SKM-1 (cell line): ENCODE measurements at regions not wholly inside any gene's neighbourhood (a gene's known extent, or its start where the extent isn't known, plus 50 kb on each side); places are given as distances from the start of the nearest gene placed in this dataset.
A peak's percentile ranks its signal among the peaks of the same experiment; 100 is the strongest.

Source experiments
- DNase-seq: peaks from one replicate; lab custom pipeline; 2025; ENCODE audit not compliant: unreplicated experiment; lab: John Stamatoyannopoulos, UW

DNA sequence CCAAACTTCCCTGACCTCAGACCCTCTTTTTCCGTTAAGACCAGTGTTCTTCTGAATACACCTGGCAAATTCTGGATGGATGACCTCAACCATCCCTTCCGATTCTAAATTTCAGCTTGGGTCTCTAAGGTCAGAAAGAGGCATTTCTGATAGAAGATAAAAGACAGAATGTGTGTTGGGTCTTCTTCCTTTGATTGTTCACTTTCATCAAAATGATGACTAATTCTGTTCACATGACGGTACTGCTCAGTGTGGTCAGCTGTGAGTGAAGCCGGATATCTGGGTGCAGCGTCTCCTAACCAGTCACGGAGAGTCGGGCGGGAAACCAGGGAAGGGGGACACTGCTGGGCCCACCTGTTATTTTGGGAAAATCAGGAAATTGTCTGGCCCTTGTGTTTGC is 151.6 kb upstream of the NAV2 start:
- no peak for DNase-seq

DNA sequence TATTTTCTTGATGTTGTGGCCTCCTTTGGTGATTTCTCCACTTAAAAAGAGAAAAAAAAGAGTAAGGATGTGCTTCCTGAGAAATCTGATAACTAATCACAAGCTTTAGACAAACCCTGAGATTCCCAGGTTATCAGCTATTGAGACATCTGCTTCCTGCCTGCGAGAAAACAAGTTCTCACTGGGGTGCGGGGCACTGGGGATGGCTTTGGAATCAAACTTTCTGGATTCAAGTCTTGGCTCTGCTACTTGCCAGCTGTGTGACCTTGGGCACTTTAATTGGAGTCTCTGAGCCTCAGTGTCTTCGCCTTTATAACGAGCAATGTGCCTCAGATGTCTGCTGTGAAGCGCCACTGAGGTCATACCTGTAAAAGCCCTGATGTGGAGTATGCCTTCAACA is 152.5 kb upstream of the NAV2 start:
- no peak for DNase-seq

DNA sequence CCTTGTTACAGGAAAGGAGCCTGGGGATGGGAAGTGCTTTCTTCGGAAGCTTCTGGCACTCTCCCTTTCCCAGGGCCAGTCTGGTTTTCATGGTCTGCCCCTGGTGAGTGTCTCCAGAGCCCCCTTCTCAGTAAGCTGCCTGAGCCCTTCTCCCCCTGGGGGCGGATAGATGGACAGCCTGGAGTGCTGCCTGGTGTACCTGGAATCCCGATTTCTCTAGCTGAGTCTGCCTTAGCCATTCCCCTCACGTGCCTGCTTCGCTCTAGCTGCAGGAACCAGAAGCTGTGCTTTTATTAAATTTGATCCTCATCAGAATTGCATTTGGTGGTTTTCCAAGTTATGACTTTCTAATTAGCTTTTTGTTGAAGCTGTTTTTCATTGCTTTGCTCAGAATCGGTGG is 152.9 kb upstream of the NAV2 start:
- DNase-seq = no peak

DNA sequence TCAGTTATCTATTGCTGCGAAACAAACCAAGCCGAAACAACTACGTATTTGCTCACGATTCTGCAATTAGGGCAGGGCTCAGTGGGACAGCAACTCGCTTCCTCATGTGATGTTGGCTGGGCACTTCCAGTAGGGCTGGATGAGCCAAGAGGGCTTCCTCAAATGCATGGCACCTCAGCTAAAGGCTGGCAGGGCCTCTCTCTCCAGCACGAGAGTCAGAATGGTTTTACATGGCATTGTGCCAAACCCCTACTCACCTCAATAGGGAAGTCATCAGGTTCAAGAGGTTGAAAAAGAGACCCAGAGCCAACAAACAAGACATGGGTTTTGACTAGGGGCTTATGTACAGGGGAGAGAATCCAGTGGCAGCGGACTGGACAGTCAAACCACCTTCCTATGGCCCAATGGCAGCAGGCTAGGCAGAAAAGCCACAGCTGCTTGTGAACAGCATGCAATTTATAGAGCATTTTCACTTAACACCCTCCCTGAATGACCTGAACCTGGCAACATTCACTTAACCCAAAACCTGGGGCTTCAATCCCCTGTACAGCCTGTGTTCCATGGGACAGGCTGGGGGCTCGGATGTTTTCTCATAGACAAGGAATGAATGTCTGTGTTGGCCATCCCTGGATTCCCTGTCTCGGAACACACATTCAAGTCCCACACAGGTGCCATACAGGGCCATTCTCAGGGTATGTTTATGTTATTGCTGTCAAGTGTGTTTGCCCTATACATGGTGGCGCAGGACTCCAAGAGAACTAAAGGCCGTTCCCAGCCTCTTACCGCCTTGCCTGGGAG is 154.2 kb upstream of the NAV2 start:
- DNase-seq = no peak

DNA sequence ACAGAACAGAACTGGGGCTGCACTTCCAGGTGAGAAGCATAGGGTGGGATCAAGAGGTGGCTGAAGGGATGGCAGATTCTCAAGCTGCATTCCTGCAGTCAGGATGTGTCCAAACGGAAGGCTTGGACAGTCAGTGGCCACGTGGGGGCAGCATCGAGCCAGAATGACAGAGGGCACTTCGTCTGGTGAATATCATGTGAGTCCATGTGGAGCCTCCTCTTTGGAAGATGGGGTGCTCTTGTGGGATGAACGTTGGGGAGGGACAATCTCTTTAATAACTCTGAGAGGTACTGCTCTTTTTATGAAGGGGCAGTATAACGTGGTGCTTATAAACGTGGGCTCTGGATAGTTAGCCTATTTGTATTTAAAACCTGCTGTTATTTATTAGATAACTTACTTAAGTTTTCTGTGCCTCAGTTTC is 154.9 kb upstream of the NAV2 start:
- peak; percentile 25 for DNase-seq

DNA sequence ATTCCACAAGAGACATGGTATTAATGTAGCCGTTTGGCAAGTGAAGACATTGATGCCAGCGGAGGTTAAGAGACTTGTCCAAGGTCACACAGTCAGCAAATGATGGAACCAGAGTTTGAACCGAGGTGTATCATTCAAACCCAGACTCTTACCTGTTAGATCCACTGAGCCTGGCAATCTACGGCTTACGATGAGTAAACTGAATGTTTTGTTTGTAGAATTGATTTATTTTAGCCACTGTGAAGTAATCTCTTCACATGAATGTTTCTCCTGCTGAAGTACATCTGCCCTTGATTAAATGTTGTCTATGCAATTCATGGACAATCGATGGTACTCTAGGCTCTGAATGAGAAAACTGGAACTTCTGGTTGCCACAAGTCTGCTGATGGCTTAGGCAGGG is 155.5 kb upstream of the NAV2 start:
- DNase-seq = no peak

DNA sequence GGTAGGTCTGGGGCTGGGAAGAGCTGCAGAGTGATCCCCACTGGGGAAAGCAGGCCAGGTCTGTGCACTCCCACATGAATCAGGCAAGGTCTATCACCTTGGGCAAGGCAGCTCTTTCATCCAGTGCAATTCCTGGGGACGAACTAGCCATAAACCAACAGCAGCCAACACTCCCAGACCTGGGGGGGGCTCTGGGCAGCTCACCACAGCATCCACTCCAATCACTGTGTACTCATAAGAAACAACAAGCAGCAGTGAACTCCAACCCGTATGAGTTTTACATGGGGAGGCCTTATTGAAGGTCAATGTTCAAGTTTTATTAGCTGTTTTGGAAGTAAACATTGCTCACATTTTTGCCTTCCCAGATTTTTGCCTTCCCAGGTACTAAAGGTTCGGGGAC is 157.4 kb upstream of the NAV2 start:
- no peak for DNase-seq

DNA sequence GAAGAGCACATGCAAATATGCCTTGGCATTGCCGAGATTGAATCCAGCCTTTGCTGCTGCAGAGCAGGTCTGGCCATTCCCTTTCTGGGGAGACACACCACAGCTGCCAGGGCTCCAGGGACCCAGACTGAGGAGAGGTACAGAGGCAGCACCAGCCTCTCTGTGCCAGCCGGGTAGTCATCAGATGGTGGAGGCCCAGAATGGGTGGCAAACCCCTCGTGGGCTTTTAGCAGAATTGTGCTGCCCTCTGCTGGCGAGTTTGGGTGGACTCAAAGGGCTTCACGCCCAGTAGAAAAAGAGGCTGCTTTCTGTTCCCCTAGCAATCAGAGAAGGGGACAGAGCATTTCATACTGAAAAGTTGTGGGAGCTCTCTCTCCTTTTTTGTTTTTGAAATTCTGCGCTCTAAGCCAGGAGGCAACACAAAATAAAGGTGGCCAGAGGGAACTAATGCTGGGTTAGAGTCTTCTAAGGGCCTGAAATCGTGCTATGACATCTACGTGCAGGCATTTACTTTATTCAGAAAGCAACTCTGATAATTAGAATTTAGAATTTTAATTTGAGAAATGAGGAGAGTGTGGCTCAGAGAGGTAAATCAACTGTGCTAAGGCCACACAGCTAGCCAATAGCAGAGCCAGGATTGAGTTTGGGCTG is 158.8 kb upstream of the NAV2 start:
- DNase-seq = peak; percentile 46

DNA sequence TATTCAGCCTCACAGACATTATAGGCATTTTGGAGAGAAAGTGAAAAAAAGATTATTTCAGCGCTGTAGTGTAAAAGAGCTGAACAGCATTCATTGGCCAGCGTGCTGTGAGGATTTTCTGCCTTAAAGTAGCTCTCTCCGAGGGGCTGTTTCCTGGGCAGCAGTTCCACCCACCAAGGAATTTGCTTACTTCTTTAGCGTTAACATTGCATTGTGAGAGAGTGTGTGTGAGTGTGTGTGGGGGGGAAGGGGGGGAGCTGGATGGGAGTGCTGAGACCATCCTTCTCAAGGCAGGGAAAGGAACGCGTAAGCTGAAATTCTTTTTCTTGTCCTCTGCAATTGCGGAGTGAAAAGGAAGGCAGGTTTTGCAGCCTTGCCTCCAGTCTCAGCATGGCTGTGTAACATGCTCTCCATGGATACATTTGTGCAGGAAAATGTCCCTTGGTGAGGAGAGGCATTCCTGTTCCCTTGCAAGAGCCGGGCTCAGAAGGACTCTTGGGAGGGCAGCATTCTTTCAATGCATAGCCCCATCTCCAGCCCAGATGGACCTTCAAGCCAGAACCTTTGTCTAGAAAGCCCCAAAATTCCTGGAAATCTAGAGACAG is 159.9 kb upstream of the NAV2 start:
- DNase-seq = no peak

DNA sequence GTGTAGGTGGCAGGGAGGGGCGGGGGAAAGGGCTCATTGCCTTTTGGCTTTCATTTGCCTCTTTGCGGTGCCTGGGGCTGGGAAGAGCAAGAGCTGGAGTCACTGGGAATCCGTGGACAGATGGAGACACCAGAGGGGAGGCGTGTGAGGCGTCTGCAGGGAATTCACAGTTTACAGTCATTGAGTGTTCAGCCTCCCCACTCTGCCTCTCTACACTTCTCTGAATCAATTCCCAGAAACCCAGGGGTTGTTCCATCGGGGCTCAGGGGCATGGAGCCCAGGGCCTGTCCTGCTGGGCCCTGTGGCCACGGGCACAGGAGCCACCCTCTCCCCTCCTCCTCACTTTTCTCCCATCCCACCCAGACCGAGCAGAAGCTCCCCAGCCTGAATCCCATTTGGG is 160.5 kb upstream of the NAV2 start:
- no peak for DNase-seq

DNA sequence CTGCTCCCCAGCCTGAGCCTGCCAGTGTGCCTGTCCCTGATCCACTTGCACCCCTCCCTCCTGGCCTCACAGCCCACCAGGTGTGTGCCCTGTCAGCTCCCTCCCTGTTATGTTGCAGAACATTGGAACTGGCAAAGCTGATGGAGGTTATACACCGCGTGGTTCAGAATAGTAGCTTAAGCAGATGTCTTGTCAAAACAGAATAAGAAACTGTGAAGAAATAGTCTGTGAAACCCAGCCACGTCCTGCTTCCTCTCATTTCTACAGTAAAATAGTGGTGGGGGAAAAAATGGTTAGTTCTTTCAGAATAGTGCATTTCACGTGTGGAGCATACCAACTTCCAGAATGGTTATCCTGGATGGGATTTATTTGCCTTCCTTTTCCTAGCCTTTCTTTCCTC is 161.2 kb upstream of the NAV2 start:
- no peak for DNase-seq

DNA sequence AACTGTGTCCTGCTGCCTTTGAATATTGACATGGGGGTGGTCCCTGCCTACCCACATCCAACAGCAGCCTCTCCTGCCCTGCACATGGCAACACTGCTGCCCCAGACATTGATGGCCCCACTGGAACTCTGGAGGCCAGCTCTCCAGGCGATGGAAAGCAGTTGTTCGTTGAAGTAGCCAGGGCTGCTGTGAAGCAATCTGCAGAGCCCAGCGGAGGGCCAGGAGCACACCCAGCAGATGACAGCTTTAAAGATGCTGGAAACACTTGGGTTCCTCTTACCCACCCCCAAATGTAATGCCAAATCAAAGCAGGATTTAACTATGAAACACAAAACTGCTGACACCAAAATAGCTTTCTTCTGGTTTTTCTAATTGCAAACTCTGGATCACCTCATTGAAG is 165.6 kb upstream of the NAV2 start:
- no peak for DNase-seq

DNA sequence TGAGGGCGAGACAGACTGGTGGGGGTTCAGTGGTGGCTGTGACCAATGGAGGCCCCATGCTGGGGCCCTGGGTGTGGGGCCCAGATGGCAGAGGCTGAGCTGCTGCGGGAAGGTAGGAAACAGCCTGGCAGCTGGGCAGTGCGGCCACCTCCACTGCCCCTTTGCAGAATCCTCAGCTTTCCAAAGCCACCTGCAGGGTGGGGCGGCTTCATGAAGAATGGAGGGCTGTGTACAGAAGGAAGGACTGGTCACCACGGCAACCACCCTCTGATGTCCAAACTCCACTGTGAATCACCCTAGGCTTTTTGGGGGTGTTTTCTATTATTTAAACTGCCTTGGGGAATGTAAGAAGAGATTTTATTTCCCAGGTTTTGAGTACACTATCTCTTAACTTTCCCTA is 166.3 kb upstream of the NAV2 start:
- no peak for DNase-seq

DNA sequence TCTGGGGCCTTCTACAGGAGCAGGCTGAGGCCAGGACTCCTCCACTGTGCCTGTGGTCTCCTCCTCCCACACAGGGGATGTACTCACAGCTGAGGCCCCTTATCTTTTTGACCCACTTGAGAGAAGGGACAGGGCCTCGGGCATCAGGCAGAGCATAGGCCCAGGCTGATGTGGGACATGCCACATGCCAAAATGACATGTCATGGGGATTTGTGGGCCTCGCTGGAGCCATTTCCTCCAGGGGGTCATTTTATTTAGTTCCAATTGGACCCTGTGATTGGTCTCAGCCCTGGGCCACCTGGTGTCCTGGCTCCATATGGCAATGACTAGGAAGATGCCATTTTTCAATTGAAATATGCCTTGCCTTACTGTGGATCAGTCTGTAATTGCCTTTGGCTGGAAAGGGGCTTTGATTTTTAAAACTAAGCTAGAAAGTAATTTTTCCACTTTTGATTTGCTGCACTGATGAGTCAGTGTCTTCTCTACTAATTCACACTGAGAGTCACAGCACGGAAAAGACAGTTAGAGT is 171.1 kb upstream of the NAV2 start:
- no peak for DNase-seq

DNA sequence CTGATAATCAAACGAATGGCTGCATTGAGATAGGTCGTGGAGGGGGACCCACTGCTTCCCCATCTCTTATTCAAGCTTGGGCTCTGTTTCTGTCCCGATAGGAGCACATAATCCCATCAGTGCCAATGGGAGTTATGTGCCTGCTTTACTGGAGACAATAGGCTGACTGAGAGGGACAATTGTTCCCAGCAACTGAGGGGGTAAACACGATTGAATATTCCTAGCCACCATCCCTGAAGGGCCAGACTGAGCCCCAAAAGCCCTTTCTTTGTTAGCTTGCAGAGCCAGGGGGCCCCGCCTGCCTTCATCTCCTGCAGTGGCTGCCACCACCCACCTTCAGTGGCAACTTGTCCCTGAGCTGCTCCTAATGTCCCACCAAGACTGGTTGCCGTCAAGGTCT is 172.8 kb upstream of the NAV2 start:
- DNase-seq = no peak

DNA sequence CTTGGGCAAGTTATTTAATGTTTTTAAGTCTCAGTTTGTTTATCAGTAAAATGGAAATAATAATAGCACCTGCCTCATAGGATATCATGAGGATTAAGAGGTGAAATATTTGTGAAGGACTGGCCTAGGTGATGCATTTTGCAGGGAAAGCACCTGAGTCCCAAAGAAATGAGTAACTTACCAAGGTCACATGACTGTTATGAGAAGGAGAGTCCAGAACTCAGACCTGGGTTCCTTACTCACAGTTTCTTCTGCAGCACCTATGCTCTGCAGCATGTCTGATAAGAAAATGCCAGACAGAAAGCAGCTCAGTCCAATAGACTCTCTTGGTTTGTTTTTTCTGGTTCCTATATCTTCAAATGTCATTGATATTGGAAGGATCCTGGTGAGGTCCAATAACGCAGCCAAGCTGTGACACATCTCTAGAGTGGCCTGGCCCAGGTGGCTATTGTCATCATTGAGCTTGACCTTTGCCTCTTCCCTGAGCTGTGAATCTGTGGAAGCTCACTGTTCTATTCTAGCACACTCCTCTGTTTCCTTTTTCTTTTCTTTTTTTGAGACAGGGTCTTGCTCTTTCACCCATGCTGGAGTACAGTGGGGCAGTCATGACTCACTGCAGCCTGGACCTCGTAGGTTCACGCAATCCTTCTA is 174.7 kb upstream of the NAV2 start:
- DNase-seq = no peak

DNA sequence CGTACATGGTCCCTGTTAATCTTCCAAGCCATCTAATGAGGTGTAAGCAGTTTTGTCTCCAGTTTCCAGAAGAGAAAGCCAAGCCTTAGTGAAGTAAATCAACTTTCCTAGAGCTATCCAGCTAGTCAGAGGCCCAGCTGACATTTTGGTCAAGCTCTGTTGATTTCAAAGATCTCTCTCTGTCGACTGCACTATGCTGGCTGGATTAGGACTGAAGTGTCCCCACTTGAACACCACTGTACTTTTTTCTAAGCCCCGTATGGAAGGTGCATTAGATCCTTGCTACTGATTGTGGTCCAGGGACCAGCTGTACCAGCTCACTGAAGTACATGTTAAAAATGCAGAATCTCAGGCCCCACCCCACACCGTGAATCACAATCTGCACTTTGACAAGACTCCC is 176.5 kb upstream of the NAV2 start:
- DNase-seq = no peak

DNA sequence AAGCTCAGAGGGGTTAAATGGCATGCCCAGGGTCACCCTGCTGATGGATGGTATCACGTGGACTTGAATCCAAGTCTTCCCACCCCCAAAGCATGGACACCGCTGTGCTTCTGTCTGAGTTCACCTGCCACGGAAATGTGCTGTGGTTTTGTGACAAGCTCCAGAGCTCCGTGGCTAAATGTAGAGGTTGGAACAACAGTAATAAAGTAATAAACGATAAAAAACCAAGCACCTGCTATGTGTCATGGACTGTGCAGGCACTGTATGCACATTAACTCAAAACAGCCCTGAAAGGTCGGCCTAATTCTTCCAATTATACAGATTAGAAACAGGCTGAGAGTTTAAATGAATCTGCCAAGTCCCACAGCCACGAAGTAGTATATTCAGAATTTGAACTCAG is 182.1 kb upstream of the NAV2 start:
- DNase-seq = no peak

DNA sequence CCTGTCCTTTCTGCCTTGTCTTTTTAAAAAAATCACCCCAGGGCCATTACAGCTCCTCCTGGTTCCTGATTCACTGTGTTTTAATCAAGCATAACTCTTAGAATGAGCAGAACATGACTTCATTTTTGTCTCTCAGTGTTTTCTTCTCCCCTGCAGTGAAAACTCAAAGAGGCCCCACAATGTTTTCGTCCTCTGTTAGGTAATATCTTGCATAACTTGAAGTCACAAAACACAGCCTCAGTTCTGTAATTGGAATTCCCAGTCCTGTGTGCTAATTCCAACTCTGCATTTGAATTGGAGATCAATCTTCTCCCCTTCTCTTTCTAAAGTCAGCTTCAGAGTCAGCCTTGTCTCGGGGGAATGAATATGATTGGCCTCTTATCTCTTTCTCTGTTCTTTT is 186.5 kb upstream of the NAV2 start:
- DNase-seq = no peak

DNA sequence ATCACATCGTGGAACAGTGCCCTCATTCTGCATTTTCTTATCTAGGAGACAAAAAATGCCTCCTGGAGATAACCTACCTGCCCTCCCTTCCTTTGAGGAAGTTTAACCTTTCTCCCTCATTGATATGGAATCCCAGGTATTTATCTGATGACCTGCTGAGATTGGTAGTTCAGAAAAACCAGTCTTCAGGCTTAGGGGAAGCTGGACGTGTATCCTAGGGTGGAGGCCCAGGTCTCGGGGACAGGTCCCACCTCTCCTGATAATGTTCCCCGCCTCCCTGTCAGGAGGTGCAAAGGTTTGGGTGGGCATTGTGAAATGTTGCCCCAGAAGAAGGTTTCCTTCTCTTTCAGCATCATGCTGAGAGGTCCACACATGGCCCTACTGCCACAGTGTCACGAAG is 186.9 kb upstream of the NAV2 start:
- DNase-seq = no peak

DNA sequence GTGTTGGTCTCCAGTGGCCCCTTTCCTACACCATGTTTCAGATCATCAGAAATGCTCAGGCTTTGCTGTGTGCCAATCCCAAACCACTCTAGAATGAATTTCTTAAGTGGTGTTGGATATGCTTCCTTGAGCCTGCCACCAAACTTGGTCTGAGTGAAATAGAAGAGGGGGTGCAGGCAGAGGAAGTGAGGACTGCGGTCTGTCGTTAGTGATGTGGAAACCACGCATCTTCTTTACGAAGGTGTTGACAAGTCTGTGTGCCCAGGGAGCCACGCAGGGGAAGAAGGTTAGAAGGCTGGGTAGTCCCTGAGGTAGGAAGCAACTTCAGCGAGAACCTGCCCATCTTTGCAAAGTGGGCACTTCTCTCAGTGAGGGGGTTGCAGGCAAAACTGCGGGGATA is 187.4 kb upstream of the NAV2 start:
- no peak for DNase-seq

DNA sequence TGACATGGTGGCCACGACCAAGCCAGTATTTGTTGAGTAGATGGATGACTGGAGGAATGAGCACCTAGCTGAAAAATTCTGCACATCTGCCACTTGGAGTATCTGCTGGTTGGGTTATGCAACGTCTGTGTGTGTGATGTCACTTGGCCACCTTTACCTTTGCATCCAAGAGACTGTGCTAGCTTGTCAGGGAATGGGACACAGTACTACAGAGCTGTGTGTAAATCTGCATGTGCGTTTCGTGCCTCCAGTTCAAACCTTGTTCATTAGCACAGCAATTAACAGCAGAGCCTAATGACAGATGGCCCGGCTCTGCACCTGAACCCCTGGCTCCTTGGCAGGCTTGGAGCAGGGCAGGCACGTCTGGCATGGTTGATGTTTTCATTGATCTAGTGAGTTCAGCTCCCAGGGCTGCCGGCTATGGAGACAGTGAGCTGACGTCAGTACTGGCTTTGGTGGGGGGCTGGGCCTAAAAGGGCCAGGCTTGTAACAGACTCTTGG is 188.4 kb upstream of the NAV2 start:
- no peak for DNase-seq
